ENCODE measurements at regions not wholly inside any gene's neighbourhood (a gene's known extent, or its start where the extent isn't known, plus 50 kb on each side); places are given as distances from the start of the nearest gene placed in this dataset.

DNA sequence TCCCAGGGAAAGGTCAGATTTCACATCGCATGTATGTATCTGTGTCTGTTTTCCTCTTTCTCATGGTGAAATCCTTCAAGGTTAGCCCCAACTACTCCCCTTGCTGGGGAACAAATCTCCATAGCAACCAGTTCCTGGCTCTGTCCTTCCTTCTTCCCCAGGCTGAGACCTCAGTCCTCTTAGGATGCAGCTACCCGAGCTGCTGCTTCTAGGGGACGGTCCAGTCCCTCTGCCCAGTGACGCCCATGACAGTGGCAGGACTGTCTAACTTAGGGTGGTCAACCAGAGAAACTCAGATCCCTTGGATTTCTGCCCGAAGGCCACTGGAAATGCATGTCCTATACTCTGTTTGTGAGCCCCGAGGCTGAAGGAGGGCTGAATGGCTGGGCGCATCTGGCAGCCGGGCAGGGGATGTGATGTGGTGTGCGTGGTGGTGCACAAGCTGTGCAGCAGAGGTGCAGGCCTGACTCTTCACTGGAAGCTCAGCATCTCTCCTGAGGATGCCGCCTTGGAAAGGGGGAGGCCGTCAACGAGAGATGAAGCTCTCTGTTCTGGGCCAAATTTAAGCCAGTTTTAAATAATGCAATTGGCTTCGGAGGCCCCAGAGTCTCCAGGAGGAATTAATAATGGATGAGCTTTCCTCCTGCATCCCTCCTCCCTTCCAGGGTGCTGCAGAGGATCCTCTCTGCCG, 118.7 kb upstream of the B3GAT1 start:
- Histone ChIP-seq H3K4me3 (no peak overlapping the region), H3K9me3 (no peaks in the 10 kb centered on the region), H3K36me3 (no peaks in the 10 kb centered on the region), H3K4me1 (no peaks in the 10 kb centered on the region), H3K27ac (no peak overlapping the region), H3K27me3 (peaks cover 0 to 8% (median 3%) of the 10 kb centered on the region in 3 donors)
- in situ Hi-C loops (cut with MboI; ENCODE audit: low sequenced_read_pairs in 4 of 4): no loop called here
- no peak for ATAC-seq
- no peak for TF ChIP-seq POLR2A (IDR thresholded peaks at IDR 0.05)
- DNase-seq: no peak
- intact Hi-C loops (cut with DNase I; ENCODE audit: low total_unique reads): no loop called here

DNA sequence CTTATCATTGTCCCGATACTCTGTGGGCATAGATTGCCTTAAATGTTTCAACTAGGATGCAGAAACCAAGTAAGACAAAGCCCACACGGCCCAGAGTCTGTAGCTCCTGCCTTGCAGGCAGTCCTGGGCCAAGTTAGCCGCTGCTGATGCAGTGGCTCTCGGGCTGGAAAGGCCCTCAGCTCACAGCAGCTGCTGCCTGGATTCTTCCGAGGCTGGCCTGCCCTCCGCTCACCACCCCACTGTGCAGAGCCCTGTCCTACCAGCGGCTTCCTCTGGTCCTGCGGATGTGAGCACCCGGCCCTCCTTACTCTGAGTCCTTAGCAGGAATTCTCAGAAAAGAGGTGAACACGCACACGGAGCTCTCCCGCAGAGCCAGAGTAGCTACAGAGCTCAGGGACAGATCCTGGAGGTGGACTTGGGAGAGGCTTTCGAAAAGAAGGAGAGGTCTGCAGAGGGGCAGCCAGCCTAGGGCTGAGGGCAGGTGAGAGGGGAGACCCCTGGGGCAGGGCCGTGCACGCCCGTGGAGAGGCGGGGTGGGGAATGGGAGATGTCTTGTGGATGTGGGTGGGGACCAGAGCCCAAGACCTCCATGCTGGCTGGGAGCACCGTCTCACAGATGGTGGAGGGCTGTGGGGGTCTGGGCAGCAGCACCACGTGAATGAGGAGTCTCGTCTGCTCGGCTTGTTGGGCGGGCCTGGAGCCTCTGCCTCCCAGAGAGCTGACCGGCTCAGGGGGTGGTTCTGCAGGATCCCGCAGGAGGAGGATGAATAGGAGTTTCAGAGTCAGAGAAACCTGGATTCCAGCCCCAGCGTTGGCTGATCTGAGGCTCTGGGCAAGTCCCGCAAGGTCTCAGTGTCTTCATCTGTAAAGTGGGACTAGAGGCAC, 117.4 kb upstream of the B3GAT1 start:
- H3K4me3 ChIP-seq: no peak overlapping the region
- no peak overlapping the region for H3K27ac ChIP-seq
- H3K4me1 ChIP-seq: no peaks in the 10 kb centered on the region
- no peaks in the 10 kb centered on the region for H3K9me3 ChIP-seq
- peaks cover 0 to 8% (median 3%) of the 10 kb centered on the region in 3 donors for H3K27me3 ChIP-seq
- TF ChIP-seq POLR2A (IDR thresholded peaks at IDR 0.05): no peak
- TF ChIP-seq, protein P1, sequence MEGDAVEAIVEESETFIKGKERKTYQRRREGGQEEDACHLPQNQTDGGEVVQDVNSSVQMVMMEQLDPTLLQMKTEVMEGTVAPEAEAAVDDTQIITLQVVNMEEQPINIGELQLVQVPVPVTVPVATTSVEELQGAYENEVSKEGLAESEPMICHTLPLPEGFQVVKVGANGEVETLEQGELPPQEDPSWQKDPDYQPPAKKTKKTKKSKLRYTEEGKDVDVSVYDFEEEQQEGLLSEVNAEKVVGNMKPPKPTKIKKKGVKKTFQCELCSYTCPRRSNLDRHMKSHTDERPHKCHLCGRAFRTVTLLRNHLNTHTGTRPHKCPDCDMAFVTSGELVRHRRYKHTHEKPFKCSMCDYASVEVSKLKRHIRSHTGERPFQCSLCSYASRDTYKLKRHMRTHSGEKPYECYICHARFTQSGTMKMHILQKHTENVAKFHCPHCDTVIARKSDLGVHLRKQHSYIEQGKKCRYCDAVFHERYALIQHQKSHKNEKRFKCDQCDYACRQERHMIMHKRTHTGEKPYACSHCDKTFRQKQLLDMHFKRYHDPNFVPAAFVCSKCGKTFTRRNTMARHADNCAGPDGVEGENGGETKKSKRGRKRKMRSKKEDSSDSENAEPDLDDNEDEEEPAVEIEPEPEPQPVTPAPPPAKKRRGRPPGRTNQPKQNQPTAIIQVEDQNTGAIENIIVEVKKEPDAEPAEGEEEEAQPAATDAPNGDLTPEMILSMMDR (IDR thresholded peaks at IDR 0.05 in 4 of 5, conservative IDR thresholded peaks at IDR 0.05 in 1 of 5): no peak
- H3K36me3 ChIP-seq: no peaks in the 10 kb centered on the region
- intact Hi-C loops (cut with DNase I; ENCODE audit: low total_unique reads): no loop called here
- ATAC-seq (no peak), DNase-seq (no peak)
- in situ Hi-C loops (cut with MboI; ENCODE audit: low sequenced_read_pairs in 4 of 4): no loop called here

DNA sequence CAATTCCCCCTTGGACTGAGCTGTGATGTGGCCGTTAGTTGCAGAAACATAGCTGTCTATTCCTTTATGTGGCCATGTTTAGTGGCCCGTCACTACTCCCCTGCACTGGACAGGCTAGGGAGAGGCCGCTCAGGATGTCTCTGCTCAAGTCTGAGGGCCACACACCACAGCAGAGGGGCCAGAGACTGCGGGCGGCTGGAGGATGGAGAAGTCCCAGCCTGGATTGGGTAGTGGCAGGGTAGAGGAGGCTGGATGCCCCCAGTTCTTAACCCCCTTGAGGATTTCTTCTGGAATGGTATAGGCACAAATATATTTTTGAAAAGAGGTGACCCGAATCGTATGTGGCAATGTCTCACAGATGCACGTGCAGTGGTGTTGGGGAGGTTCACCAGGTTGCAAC, 116.4 kb upstream of the B3GAT1 start:
- TF ChIP-seq POLR2A (IDR thresholded peaks at IDR 0.05): no peak
- TF ChIP-seq, protein P1 (IDR thresholded peaks at IDR 0.05 in 4 of 5, conservative IDR thresholded peaks at IDR 0.05 in 1 of 5): no peak
- Histone ChIP-seq H3K9me3 (no peaks in the 10 kb centered on the region), H3K27me3 (peaks cover 0 to 8% (median 3%) of the 10 kb centered on the region in 3 donors), H3K4me3 (no peak overlapping the region), H3K4me1 (no peaks in the 10 kb centered on the region), H3K36me3 (no peaks in the 10 kb centered on the region), H3K27ac (no peak overlapping the region)
- ATAC-seq (no peak), DNase-seq (no peak)
- intact Hi-C loops (cut with DNase I; ENCODE audit: low total_unique reads) (no loop called here), in situ Hi-C loops (cut with MboI; ENCODE audit: low sequenced_read_pairs in 4 of 4) (no loop called here)

- Histone ChIP-seq H3K27me3 (peaks cover 0 to 5% (median 0%) of the 10 kb centered on the region in 3 donors), H3K4me1 (no peaks in the 10 kb centered on the region), H3K4me3 (no peak overlapping the region), H3K36me3 (no peaks in the 10 kb centered on the region), H3K27ac (no peak overlapping the region), H3K9me3 (no peaks in the 10 kb centered on the region)
- intact Hi-C loops (cut with DNase I; ENCODE audit: low total_unique reads) (no loop called here), in situ Hi-C loops (cut with MboI; ENCODE audit: low sequenced_read_pairs in 4 of 4) (no loop called here)
- no peak for TF ChIP-seq POLR2A (IDR thresholded peaks at IDR 0.05)
- TF ChIP-seq, protein P1 (IDR thresholded peaks at IDR 0.05 in 4 of 5, conservative IDR thresholded peaks at IDR 0.05 in 1 of 5): no peak
- no peak for ATAC-seq
- no peak for DNase-seq
Observed at GRCh38 chr11:134527382-134528243, 115.6 kb upstream of the B3GAT1 start.
